ENCODE measurements at regions not wholly inside any gene's neighbourhood (a gene's known extent, or its start where the extent isn't known, plus 50 kb on each side); places are given as distances from the start of the nearest gene placed in this dataset.

DNA sequence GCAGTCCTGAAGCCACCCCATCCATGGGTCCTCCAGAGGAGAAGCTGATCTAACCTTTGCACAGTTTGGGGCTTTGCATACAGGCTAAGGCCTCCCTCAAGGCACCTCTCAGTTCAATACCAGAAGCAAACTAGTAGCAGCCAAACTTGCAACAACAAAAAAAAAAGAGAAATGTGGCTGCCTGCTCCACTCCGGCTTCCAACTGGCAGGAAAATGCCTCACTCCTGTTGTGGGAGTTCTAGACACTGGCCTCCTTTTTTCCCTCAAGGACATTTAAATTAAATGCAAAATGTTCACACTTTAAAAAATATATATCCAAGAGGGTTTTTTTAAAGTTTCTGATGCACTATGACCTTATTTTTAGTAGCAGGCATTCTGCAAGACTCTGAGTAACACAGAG lies 216.0 kb upstream of the TPM1 start:
- Mint-ChIP-seq H3K4me1 (ENCODE audit: insufficient read depth, unreplicated experiment) (peaks cover 15% of the 10 kb centered on the region), H3K36me3 (ENCODE audit: insufficient read depth, unreplicated experiment) (peaks cover 6% of the 10 kb centered on the region), H3K27ac (ENCODE audit: low read depth, unreplicated experiment) (no peak overlapping the region), H3K27me3 (ENCODE audit: insufficient read depth, unreplicated experiment) (no peaks in the 10 kb centered on the region), H3K4me3 (ENCODE audit: unreplicated experiment) (no peak overlapping the region), H3K9me3 (ENCODE audit: unreplicated experiment) (no peaks in the 10 kb centered on the region)
- ChIA-PET CTCF (interaction anchor here (0.6 kb wide), 1 partner anchor 161 kb away, joined by 4 read pairs; no protein-coding TSS in a partner anchor), POLR2A (no interaction called here)
- DNase-seq (ENCODE audit: unreplicated experiment): no peak
- no TSS peak for BruUV-seq (replicated peaks)
- intact Hi-C loops (cut with micrococcal nuclease): no loop called here
- TF ChIP-seq, protein P1, sequence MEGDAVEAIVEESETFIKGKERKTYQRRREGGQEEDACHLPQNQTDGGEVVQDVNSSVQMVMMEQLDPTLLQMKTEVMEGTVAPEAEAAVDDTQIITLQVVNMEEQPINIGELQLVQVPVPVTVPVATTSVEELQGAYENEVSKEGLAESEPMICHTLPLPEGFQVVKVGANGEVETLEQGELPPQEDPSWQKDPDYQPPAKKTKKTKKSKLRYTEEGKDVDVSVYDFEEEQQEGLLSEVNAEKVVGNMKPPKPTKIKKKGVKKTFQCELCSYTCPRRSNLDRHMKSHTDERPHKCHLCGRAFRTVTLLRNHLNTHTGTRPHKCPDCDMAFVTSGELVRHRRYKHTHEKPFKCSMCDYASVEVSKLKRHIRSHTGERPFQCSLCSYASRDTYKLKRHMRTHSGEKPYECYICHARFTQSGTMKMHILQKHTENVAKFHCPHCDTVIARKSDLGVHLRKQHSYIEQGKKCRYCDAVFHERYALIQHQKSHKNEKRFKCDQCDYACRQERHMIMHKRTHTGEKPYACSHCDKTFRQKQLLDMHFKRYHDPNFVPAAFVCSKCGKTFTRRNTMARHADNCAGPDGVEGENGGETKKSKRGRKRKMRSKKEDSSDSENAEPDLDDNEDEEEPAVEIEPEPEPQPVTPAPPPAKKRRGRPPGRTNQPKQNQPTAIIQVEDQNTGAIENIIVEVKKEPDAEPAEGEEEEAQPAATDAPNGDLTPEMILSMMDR (IDR thresholded peaks at IDR 0.05; ENCODE audit: unreplicated experiment): no peak

DNA sequence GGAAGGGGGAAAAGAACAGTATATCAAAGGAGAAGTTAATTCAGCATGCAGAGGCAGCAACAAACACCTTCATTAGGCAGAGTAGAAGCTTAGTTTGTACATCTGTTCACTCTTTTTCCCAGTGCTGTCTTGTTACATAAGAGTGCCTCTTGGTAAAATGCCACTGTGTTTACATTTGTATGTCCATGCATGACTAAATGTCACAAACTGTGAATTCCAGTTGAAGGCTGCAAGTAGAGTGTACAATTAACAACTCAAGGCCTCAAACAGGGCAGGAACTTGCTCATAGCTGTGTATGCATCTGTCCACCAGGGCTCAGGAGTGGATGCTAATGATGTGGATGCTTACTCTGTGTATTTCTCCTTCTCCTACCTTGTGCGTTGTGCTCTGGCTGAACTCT lies 214.2 kb upstream of the TPM1 start:
- H3K27me3 Mint-ChIP-seq (ENCODE audit: insufficient read depth, unreplicated experiment): no peaks in the 10 kb centered on the region
- intact Hi-C loops (cut with micrococcal nuclease): no loop called here
- H3K4me1 Mint-ChIP-seq (ENCODE audit: insufficient read depth, unreplicated experiment): peaks cover 15% of the 10 kb centered on the region
- H3K4me3 Mint-ChIP-seq (ENCODE audit: unreplicated experiment): no peak overlapping the region
- TF ChIP-seq, protein P1 (IDR thresholded peaks at IDR 0.05; ENCODE audit: unreplicated experiment): no peak
- no peaks in the 10 kb centered on the region for H3K9me3 Mint-ChIP-seq (ENCODE audit: unreplicated experiment)
- POLR2A ChIA-PET: interaction anchor here (0.6 kb wide), 1 partner anchor 173 kb away, joined by 3 read pairs; no protein-coding TSS in a partner anchor
- CTCF ChIA-PET: no interaction called here
- H3K36me3 Mint-ChIP-seq (ENCODE audit: insufficient read depth, unreplicated experiment): peaks cover 11% of the 10 kb centered on the region
- no peak overlapping the region for H3K27ac Mint-ChIP-seq (ENCODE audit: low read depth, unreplicated experiment)
- BruUV-seq (replicated peaks): no TSS peak
- DNase-seq (ENCODE audit: unreplicated experiment): no peak

DNA sequence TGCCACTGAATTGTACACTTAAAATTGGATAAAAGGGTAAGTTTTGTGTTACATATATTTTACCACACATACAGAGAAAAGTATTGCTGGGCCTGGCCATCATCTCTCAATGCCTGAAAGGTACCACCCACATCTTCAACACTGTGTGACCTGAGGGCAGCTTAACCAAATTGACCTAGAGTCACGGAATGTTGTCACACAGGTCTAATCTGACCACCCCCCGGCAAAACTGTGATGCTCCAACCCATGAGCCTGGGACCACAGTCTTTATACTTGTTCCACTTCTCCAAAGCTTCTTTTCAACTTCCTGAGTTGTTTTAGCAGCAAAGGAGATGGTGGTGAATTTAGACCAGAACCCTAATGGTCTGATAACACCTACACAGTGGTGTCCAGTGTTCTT lies 210.3 kb upstream of the TPM1 start:
- Mint-ChIP-seq H3K4me1 (ENCODE audit: insufficient read depth, unreplicated experiment) (peaks cover 8% of the 10 kb centered on the region), H3K27ac (ENCODE audit: low read depth, unreplicated experiment) (no peak overlapping the region), H3K27me3 (ENCODE audit: insufficient read depth, unreplicated experiment) (no peaks in the 10 kb centered on the region), H3K9me3 (ENCODE audit: unreplicated experiment) (no peaks in the 10 kb centered on the region), H3K4me3 (ENCODE audit: unreplicated experiment) (no peak overlapping the region), H3K36me3 (ENCODE audit: insufficient read depth, unreplicated experiment) (peaks cover 5% of the 10 kb centered on the region)
- intact Hi-C loops (cut with micrococcal nuclease): no loop called here
- TF ChIP-seq, protein P1 (IDR thresholded peaks at IDR 0.05; ENCODE audit: unreplicated experiment): no peak
- no peak for DNase-seq (ENCODE audit: unreplicated experiment)
- POLR2A ChIA-PET: no interaction called here
- BruUV-seq (replicated peaks): no TSS peak
- CTCF ChIA-PET: no interaction called here

DNA sequence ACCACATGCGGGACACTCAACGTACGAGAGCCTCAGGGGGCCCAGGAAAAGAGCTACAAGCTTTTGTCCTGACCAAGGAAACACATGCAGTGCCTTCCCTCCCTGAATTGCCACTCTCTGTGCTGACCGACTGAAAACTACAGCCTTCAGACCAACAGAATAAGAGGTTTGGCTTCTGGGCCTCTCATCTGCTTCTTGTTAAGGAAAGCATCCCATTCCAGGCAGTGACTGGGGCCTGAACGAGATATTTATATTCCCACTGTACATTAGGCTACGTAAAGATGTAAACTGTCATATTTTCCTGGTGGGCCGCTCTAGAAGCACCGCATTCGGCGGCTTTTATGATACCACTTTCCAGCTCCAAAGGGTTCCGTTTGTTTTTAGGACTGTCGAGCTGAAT lies 208.9 kb upstream of the TPM1 start:
- CTCF ChIA-PET: interaction anchor here (0.7 kb wide), 1 partner anchor 102 kb away, joined by 3 read pairs; no protein-coding TSS in a partner anchor
- TF ChIP-seq, protein P1 (IDR thresholded peaks at IDR 0.05; ENCODE audit: unreplicated experiment): no peak
- Mint-ChIP-seq H3K4me1 (ENCODE audit: insufficient read depth, unreplicated experiment) (peaks cover 8% of the 10 kb centered on the region), H3K27me3 (ENCODE audit: insufficient read depth, unreplicated experiment) (no peaks in the 10 kb centered on the region), H3K36me3 (ENCODE audit: insufficient read depth, unreplicated experiment) (peaks cover 5% of the 10 kb centered on the region), H3K4me3 (ENCODE audit: unreplicated experiment) (no peak overlapping the region), H3K27ac (ENCODE audit: low read depth, unreplicated experiment) (no peak overlapping the region), H3K9me3 (ENCODE audit: unreplicated experiment) (no peaks in the 10 kb centered on the region)
- no TSS peak for BruUV-seq (replicated peaks)
- POLR2A ChIA-PET: no interaction called here
- intact Hi-C loops (cut with micrococcal nuclease): no loop called here
- no peak for DNase-seq (ENCODE audit: unreplicated experiment)
